HepG2 (cell line): ENCODE measurements at regions not wholly inside any gene's neighbourhood (a gene's known extent, or its start where the extent isn't known, plus 50 kb on each side); places are given as distances from the start of the nearest gene placed in this dataset.
A peak's percentile ranks its signal among the peaks of the same experiment; 100 is the strongest.
"Not testable (repeated sequence)": the region's sequence is repeated elsewhere in the genome, so short reads cannot be mapped to it uniquely, and the experiment has no call there.

Experiments
- ATAC-seq: fragments of 200-7000 bp; cut with Tn5 transposase; 3 replicates; pipeline ENCODE4 v1.9.1; 2020; ENCODE audit warnings: mild to moderate bottlenecking, moderate library complexity
- BruUV-seq: library from RNA; stranded (reverse); fragments of 400-500 nt; replicated peaks from 2 replicates; lab custom pipeline; 2021; lab: Mats Ljungman, UMichigan
- CTCF ChIA-PET: fragments of 300-600 bp; formaldehyde crosslinking; extraction: SDS; loops from one replicate; lab custom pipeline; 2021; ENCODE audit warnings: low total read pairs, inconsistent platforms, low intra/inter-chr PET ratio; lab: Yijun Ruan, JAX
- POLR2A ChIA-PET: fragments of 350-600 bp; sonication (Branson Sonifier 250); formaldehyde crosslinking; loops from one replicate; lab custom pipeline; 2020; ENCODE audit warnings: antibody characterized with exemption, inconsistent platforms; lab: Yijun Ruan, JAX
- DNase-seq: peaks from one replicate; pipeline ENCODE4 v3.0.0-alpha.2; 2015; ENCODE audit warnings: low spot score
- FAIRE-seq: peaks from 3 replicates; lab custom pipeline; 2011; peaks lifted over from hg19 to GRCh38; lab: Jason Lieb, UNC
- H2AFZ ChIP-seq: one replicate; pipeline ENCODE4 v1.6.1; 2011; ENCODE audit warnings: low read length, inconsistent platforms
- H3K27ac ChIP-seq: fragments of 300-600 bp; 3 replicates; pipeline ENCODE4 v1.8.0; 2011; ENCODE audit warnings: mixed run types, mild to moderate bottlenecking, mixed read lengths, low read length, inconsistent platforms; ENCODE audit not compliant: insufficient read depth; ENCODE audit errors: extremely low read length
- H3K27me3 ChIP-seq, 2 experiments: fragments of 200-600 bp in 1 of 2; 2 replicates in 1 of 2; 3 replicates in 1 of 2; pipeline versions ENCODE4 v1.6.0 to v1.8.0; 2011; ENCODE audit warnings: low read length in 2 of 2, mild to moderate bottlenecking in 2 of 2, moderate library complexity in 2 of 2, inconsistent platforms in 1 of 2; ENCODE audit not compliant: insufficient read depth in 2 of 2, control insufficient read depth in 1 of 2
- H3K36me3 ChIP-seq, 2 experiments: fragments of 200-600 bp in 1 of 2; replicated peaks in 1 of 2; 2 replicates in 1 of 2; 3 replicates in 1 of 2; pipeline versions ENCODE4 v1.5.1 to v1.8.0; 2011; ENCODE audit warnings: low read length in 2 of 2, inconsistent platforms in 1 of 2; ENCODE audit not compliant: insufficient read depth in 2 of 2, control insufficient read depth in 1 of 2
- H3K4me1 ChIP-seq: 2 replicates; pipeline ENCODE4 v1.5.1; 2012; ENCODE audit warnings: low read length, inconsistent platforms; ENCODE audit not compliant: insufficient read depth
- H3K4me2 ChIP-seq: 2 replicates; pipeline ENCODE4 v1.6.0; 2011; ENCODE audit warnings: low read depth, low read length, inconsistent platforms
- H3K4me3 ChIP-seq, 3 experiments: fragments of 200-600 bp in 1 of 3; sonication (generic), shearing (Covaris generic) in 1 of 3; replicated peaks in 1 of 3; 2 replicates each; pipeline ENCODE4 v1.5.1; 2011 to 2016; ENCODE audit warnings: low read length in 3 of 3, inconsistent platforms in 2 of 3, low read depth in 2 of 3, mild to moderate bottlenecking in 2 of 3, control low read depth in 1 of 3, mixed read lengths in 1 of 3; ENCODE audit not compliant: insufficient read depth in 1 of 3
- H3K79me2 ChIP-seq: one replicate; pipeline ENCODE4 v1.6.1; 2011; ENCODE audit warnings: low read length, inconsistent platforms; ENCODE audit not compliant: insufficient read depth
- H3K9ac ChIP-seq: 2 replicates; pipeline ENCODE4 v1.6.0; 2011; ENCODE audit warnings: mild to moderate bottlenecking, low read depth, low read length, inconsistent platforms; ENCODE audit not compliant: insufficient read depth
- H3K9me3 ChIP-seq: 2 replicates; pipeline ENCODE4 v1.5.1; 2012; ENCODE audit warnings: mild to moderate bottlenecking, low read length
- H4K20me1 ChIP-seq: 2 replicates; pipeline ENCODE4 v1.6.0; 2011; ENCODE audit warnings: inconsistent platforms, mild to moderate bottlenecking, low read length, moderate library complexity; ENCODE audit not compliant: insufficient read depth
- ATF7 ChIP-seq, 2 experiments: fragments of 450-650 bp in 1 of 2; sonication (generic) in 1 of 2; formaldehyde crosslinking in 1 of 2; IDR thresholded peaks; 2 replicates each; pipeline versions ENCODE4 v1.4.0 to v1.6.1; 2016 to 2020; ENCODE audit warnings: antibody characterized with exemption in 1 of 2, mild to moderate bottlenecking in 1 of 2, missing genetic modification reagents in 1 of 2
- MAFK ChIP-seq, 2 experiments: IDR thresholded peaks in 1 of 2; conservative IDR thresholded peaks in 1 of 2; 2 replicates each; pipeline ENCODE4 v1.6.1; 2011; ENCODE audit warnings: improper control_type of control experiment in 2 of 2, low read length in 2 of 2
- WGBS: methylation state at CpG from one replicate; pipeline ENCODE4 v1.1.6; 2017; ENCODE audit warnings: low lambda C conversion rate; 5-methylcytosine and 5-hydroxymethylcytosine counted together
- in situ Hi-C: cut with HindIII; loops from 2 replicates; pipeline ENCODE4 v1.10.0; 2017; ENCODE audit warnings: low pct_unique_long_range_greater_than_20kb; ENCODE audit not compliant: extremely low pct_ligation_motif_present
- intact Hi-C: fragments of 100-400 bp; cut with micrococcal nuclease; formaldehyde crosslinking; loops from one replicate; pipeline ENCODE4 v1.10.0; 2022; ENCODE audit not compliant: unreplicated experiment

DNA sequence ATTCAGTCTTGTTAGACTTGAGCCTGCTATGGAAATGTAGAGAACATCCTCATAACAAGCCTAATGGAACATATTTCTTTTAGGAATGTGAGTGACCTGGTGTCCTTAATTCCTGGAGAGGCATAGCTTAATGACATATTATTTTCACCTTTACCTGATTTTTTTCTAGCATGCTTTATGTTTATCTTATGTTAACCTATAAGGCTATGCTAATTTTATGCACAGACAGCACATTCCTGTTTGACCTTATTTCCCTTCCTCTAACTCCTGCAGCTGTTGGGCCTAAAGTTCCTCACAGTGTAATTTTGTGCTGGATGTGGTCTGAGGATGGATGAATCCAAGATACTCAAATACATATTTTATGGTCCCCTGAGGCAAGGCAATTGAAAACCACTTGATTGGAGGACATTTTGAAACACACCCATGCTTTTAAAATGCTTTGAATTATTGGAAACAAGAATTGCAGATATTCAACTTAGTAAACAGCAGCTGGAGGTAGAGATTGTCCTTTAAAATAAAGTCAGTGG is 111.5 kb downstream of the LARP7 start:
- in situ Hi-C loops, result no loop called here
- Histone ChIP-seq H3K27ac (no peak overlapping the region), H3K4me2 (no peak overlapping the region), H4K20me1 (no peaks in the 10 kb centered on the region), H3K4me3 (no peak overlapping the region), H3K79me2 (no peaks in the 10 kb centered on the region), H3K36me3 (no peaks in the 10 kb centered on the region), H3K27me3 (no peaks in the 10 kb centered on the region), H2AFZ (no peak overlapping the region), H3K9ac (no peak overlapping the region), H3K9me3 (no peaks in the 10 kb centered on the region), H3K4me1 (no peaks in the 10 kb centered on the region)
- peak in 1 of 2 experiments; percentile 29; a peak in 2 of 4 replicates for TF ChIP-seq MAFK (conservative IDR thresholded peaks at IDR 0.05 in 1 of 2, IDR thresholded peaks at IDR 0.05 in 1 of 2; ENCODE audit: low read length in 2 of 2)
- no peak for TF ChIP-seq ATF7 (IDR thresholded peaks at IDR 0.05)
- no peak for TF ChIP-seq ATF7 (CRISPR knock-in tag; IDR thresholded peaks at IDR 0.05)
- no peak for DNase-seq
- BruUV-seq, result no TSS peak
- no peak for ATAC-seq
- intact Hi-C loops, result no loop called here
- ChIA-PET POLR2A (no interaction called here), CTCF (no interaction called here)
- no peak for FAIRE-seq

DNA sequence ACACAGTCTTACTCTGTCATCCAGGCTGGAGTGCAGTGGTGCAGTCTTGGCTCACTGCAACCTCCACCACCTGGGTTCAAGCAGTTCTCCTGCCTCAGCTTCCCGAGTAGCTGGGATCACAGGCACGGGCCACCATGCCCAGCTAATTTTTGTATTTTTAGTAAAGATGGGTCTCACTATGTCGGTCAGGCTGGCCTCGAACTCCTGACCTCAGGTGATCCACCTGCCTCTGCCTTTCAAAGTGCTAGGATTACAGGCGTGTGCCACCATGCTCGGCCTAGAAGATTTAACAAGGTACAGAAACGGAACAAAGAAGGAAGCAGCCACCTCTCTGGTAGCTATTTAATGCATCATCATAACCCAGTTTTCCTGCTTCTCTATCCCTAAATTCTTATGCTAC is 113.8 kb downstream of the LARP7 start:
- peak overlapping the region; percentile 15 for H2AFZ ChIP-seq
- BruUV-seq, H3K27me3 ChIP-seq, H3K9me3 ChIP-seq, ATAC-seq, DNase-seq, H3K4me1 ChIP-seq, CTCF ChIA-PET, H3K9ac ChIP-seq, H3K79me2 ChIP-seq, POLR2A ChIA-PET, H4K20me1 ChIP-seq, H3K4me2 ChIP-seq, H3K36me3 ChIP-seq, intact Hi-C loops, H3K27ac ChIP-seq, H3K4me3 ChIP-seq, FAIRE-seq: not testable (repeated sequence)
- 5% methylated on average over 7 of the region's 7 CpGs for WGBS
- in situ Hi-C loops, result loop anchor here (25.0 kb wide), 1 partner anchor 413 kb away; no protein-coding TSS in a partner anchor
